K562 (cell line): ENCODE measurements at regions not wholly inside any gene's neighbourhood (a gene's known extent, or its start where the extent isn't known, plus 50 kb on each side); places are given as distances from the start of the nearest gene placed in this dataset.

Experiments used
- ATAC-seq: fragments of 200-7000 bp; cut with Tn5 transposase; 3 replicates; pipeline ENCODE4 v1.9.1; 2020; ENCODE audit warnings: moderate library complexity
- BruUV-seq: library from RNA; stranded (reverse); fragments of 400-500 nt; replicated peaks from 2 replicates; lab custom pipeline; 2021; lab: Mats Ljungman, UMichigan
- CTCF ChIA-PET: fragments of 300-600 bp; formaldehyde crosslinking; extraction: SDS; loops from one replicate; lab custom pipeline; 2021; ENCODE audit warnings: low intra/inter-chr PET ratio; lab: Yijun Ruan, JAX
- POLR2A ChIA-PET: fragments of 300-600, 350-650 bp; sonication (Branson Sonifier 250); formaldehyde crosslinking; extraction: SDS; loops from one replicate; lab custom pipeline; 2021; ENCODE audit warnings: antibody characterized with exemption, inconsistent platforms; lab: Yijun Ruan, JAX
- DNase-seq, 4 experiments: peaks; one replicate each; pipeline versions ENCODE4 v3.0.0 to v3.0.0-alpha.2; 2011 to 2018; ENCODE audit warnings: low spot score in 3 of 4, mixed read lengths in 3 of 4; ENCODE audit errors: extremely low read depth in 1 of 4
- FAIRE-seq: peaks from 2 replicates; lab custom pipeline; 2011; peaks lifted over from hg19 to GRCh38; lab: Jason Lieb, UNC
- H2AFZ ChIP-seq: 2 replicates; pipeline ENCODE4 v1.6.0; 2011; ENCODE audit warnings: low read depth, low read length, control low read depth, inconsistent platforms
- H3K27ac ChIP-seq: fragments of 200-600 bp; 3 replicates; pipeline ENCODE4 v1.8.0; 2011; ENCODE audit warnings: low read depth, mild to moderate bottlenecking, control low read depth, inconsistent platforms, low read length, moderate library complexity, mixed read lengths; ENCODE audit errors: extremely low read depth
- H3K27me3 ChIP-seq, 2 experiments: fragments of 300-600 bp in 1 of 2; 2 replicates in 1 of 2; 3 replicates in 1 of 2; pipeline versions ENCODE4 v1.6.0 to v1.8.0; 2011; ENCODE audit warnings: inconsistent platforms in 2 of 2, low read length in 2 of 2, mild to moderate bottlenecking in 1 of 2, mixed read lengths in 1 of 2, moderate library complexity in 1 of 2; ENCODE audit not compliant: control insufficient read depth in 2 of 2, insufficient read depth in 2 of 2
- H3K36me3 ChIP-seq: fragments of 300-600 bp; 3 replicates; pipeline ENCODE4 v1.8.0; 2011; ENCODE audit warnings: mild to moderate bottlenecking, low read length, inconsistent platforms; ENCODE audit not compliant: control insufficient read depth, insufficient read depth
- H3K4me1 ChIP-seq, 2 experiments: fragments of 200-600 bp in 1 of 2; replicated peaks in 1 of 2; 2 replicates in 1 of 2; 3 replicates in 1 of 2; pipeline versions ENCODE4 v1.5.1 to v1.8.0; 2011; ENCODE audit warnings: inconsistent platforms in 2 of 2, low read length in 2 of 2, mild to moderate bottlenecking in 1 of 2, mixed read lengths in 1 of 2, moderate library complexity in 1 of 2; ENCODE audit not compliant: control insufficient read depth in 2 of 2, insufficient read depth in 2 of 2
- H3K4me2 ChIP-seq: 2 replicates; pipeline ENCODE4 v1.6.1; 2011; ENCODE audit warnings: low read length, control low read depth, inconsistent platforms, mixed read lengths; ENCODE audit not compliant: insufficient read depth
- H3K4me3 ChIP-seq: fragments of 200-600 bp; sonication (generic), shearing (Covaris generic); 2 replicates; pipeline ENCODE4 v1.5.1; 2016; ENCODE audit warnings: control low read depth, inconsistent platforms
- H3K79me2 ChIP-seq: fragments of 200-600 bp; 3 replicates; pipeline ENCODE4 v1.8.0; 2011; ENCODE audit warnings: low read length, inconsistent platforms; ENCODE audit not compliant: control insufficient read depth, insufficient read depth
- H3K9ac ChIP-seq, 2 experiments: 2 replicates each; pipeline versions ENCODE4 v1.6.0 to v1.6.1; 2011; ENCODE audit warnings: low read depth in 2 of 2, low read length in 2 of 2, control low read depth in 1 of 2, inconsistent platforms in 1 of 2, mild to moderate bottlenecking in 1 of 2, mixed read lengths in 1 of 2; ENCODE audit not compliant: insufficient read depth in 1 of 2
- H3K9me1 ChIP-seq: one replicate; pipeline ENCODE4 v1.6.0; 2011; ENCODE audit warnings: inconsistent platforms, mild to moderate bottlenecking, low read length, moderate library complexity; ENCODE audit not compliant: control insufficient read depth, insufficient read depth
- H3K9me3 ChIP-seq: replicated peaks from 2 replicates; pipeline ENCODE4 v1.5.1; 2011; ENCODE audit warnings: low read depth, low read length, inconsistent platforms; ENCODE audit not compliant: control insufficient read depth, insufficient read depth
- H4K20me1 ChIP-seq: replicated peaks from 2 replicates; pipeline ENCODE4 v1.6.1; 2011; ENCODE audit warnings: low read length, inconsistent platforms, mixed read lengths; ENCODE audit not compliant: control insufficient read depth, insufficient read depth
- ESRRA ChIP-seq: fragments of 450-650 bp; IDR thresholded peaks from 2 replicates; pipeline ENCODE4 v1.6.1; 2014; ENCODE audit warnings: low read depth, mild to moderate bottlenecking, moderate library complexity, borderline replicate concordance
- FOXJ3 ChIP-seq: sonication (generic); formaldehyde crosslinking; IDR thresholded peaks from 2 replicates; pipeline ENCODE4 v1.4.0; 2020; ENCODE audit warnings: mild to moderate bottlenecking, missing genetic modification reagents
- RCOR1 ChIP-seq, 2 experiments: IDR thresholded peaks; 2 replicates each; pipeline ENCODE4 v1.6.1; 2012; ENCODE audit warnings: low read depth in 2 of 2, low read length in 2 of 2, borderline replicate concordance in 1 of 2, improper control_type of control experiment in 1 of 2
- SNRNP70 ChIP-seq: fragments of 200-400 bp; formaldehyde crosslinking; optimal IDR thresholded peaks from 2 replicates; pipeline ENCODE3; 2017; ENCODE audit warnings: low read depth, low read length
- SRSF3 ChIP-seq: fragments of 200-400 bp; formaldehyde crosslinking; IDR thresholded peaks from 2 replicates; pipeline ENCODE4 v1.6.1; 2016; ENCODE audit warnings: mild to moderate bottlenecking, low read length, moderate library complexity; ENCODE audit not compliant: insufficient read depth
- SRSF9 ChIP-seq: fragments of 200-400 bp; formaldehyde crosslinking; IDR thresholded peaks from 2 replicates; pipeline ENCODE4 v1.6.1; 2017; ENCODE audit warnings: low read depth, low read length, borderline replicate concordance
- TCF7L2 ChIP-seq: fragments of 150-350 bp; IDR thresholded peaks from 2 replicates; pipeline ENCODE4 v1.6.1; 2016; ENCODE audit warnings: low read depth, mild to moderate bottlenecking, low read length, moderate library complexity
- ZNF699 ChIP-seq: fragments of 250-450 bp; sonication (Bioruptor Pico); IDR thresholded peaks from 2 replicates; pipeline ENCODE4 v1.8.0; 2021; ENCODE audit warnings: mild to moderate bottlenecking, moderate library complexity; ENCODE audit not compliant: insufficient replicate concordance
- WGBS: fragments of 100-300 bp; shearing (Covaris generic); methylation state at CpG from one replicate; pipeline ENCODE4 v1.1.6; 2016; ENCODE audit warnings: low coverage, mixed read lengths; ENCODE audit not compliant: insufficient coverage; ENCODE audit errors: missing lambda C conversion rate; 5-methylcytosine and 5-hydroxymethylcytosine counted together
- in situ Hi-C: fragments of 300-500 bp; cut with MboI; formaldehyde crosslinking; loops from 4 replicates; pipeline ENCODE4 v1.15.0; 2018; ENCODE audit warnings: inconsistent platforms, mixed read lengths
- intact Hi-C: fragments of 100-400 bp; cut with micrococcal nuclease; formaldehyde crosslinking; loops from 2 replicates; pipeline ENCODE4 v1.14.2; 2022
- TF ChIP-seq, protein P1 (sequence below), 3 experiments: IDR thresholded peaks in 2 of 3; conservative IDR thresholded peaks in 1 of 3; 2 replicates each; pipeline ENCODE4 v1.5.1; 2011 to 2012; ENCODE audit warnings: low read length in 3 of 3, mild to moderate bottlenecking in 3 of 3, control low read depth in 2 of 3, improper control_type of control experiment in 1 of 3, inconsistent platforms in 1 of 3, low read depth in 1 of 3, mixed read lengths in 1 of 3, moderate library complexity in 1 of 3; ENCODE audit not compliant: insufficient read depth in 2 of 3
- TF ChIP-seq, protein P2 (sequence below): fragments of 250-450 bp; sonication (Bioruptor Pico); IDR thresholded peaks from 2 replicates; pipeline ENCODE4 v1.8.0; 2022; ENCODE audit warnings: moderate library complexity, mild to moderate bottlenecking, inconsistent platforms
- TF ChIP-seq, protein P3 (sequence below): fragments of 450-650 bp; IDR thresholded peaks from 2 replicates; pipeline ENCODE4 v1.7.0; 2016; ENCODE audit warnings: borderline replicate concordance

DNA sequence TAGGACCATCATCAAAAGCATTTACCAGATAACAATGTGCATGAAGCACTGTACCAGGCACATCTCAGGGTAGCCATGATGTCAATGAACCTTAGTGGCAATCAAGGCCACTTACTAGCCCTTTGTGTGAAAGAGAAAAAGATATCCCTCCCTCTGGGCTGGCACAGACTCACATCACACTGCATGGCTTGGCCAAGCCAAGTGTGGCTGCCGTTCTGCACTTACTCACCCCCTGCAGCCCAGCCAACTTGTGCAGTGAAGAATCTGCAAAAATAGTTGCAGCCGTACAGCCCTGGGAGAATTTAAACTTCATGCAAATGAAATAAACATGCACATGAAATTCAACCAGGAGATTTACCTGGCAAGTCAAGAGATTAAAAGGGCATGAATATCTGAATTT is 333.5 kb downstream of the DEPDC1B start:
- ATAC-seq (no peak), DNase-seq (no peak), FAIRE-seq (no peak)
- 0% methylated on average over 2 of the region's 2 CpGs for WGBS
- no TSS peak for BruUV-seq
- Histone ChIP-seq H3K9me1 (no peaks in the 10 kb centered on the region), H3K27me3 (no peaks in the 10 kb centered on the region), H2AFZ (no peak overlapping the region), H3K9ac (no peak overlapping the region), H3K4me2 (no peak overlapping the region), H4K20me1 (no peaks in the 10 kb centered on the region), H3K36me3 (no peaks in the 10 kb centered on the region), H3K79me2 (no peaks in the 10 kb centered on the region), H3K9me3 (no peaks in the 10 kb centered on the region), H3K4me1 (no peaks in the 10 kb centered on the region), H3K27ac (no peak overlapping the region), H3K4me3 (no peak overlapping the region)
- in situ Hi-C loops, result no loop called here
- TF ChIP-seq, protein P1, sequence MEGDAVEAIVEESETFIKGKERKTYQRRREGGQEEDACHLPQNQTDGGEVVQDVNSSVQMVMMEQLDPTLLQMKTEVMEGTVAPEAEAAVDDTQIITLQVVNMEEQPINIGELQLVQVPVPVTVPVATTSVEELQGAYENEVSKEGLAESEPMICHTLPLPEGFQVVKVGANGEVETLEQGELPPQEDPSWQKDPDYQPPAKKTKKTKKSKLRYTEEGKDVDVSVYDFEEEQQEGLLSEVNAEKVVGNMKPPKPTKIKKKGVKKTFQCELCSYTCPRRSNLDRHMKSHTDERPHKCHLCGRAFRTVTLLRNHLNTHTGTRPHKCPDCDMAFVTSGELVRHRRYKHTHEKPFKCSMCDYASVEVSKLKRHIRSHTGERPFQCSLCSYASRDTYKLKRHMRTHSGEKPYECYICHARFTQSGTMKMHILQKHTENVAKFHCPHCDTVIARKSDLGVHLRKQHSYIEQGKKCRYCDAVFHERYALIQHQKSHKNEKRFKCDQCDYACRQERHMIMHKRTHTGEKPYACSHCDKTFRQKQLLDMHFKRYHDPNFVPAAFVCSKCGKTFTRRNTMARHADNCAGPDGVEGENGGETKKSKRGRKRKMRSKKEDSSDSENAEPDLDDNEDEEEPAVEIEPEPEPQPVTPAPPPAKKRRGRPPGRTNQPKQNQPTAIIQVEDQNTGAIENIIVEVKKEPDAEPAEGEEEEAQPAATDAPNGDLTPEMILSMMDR (IDR thresholded peaks at IDR 0.05 in 2 of 3, conservative IDR thresholded peaks at IDR 0.05 in 1 of 3; ENCODE audit: insufficient read depth in 2 of 3, low read depth in 1 of 3, low read length in 3 of 3), result no peak
- TF ChIP-seq ESRRA, result no peak
- TF ChIP-seq FOXJ3, result no peak
- intact Hi-C loops, result no loop called here
- ChIA-PET CTCF (interaction anchor here (0.7 kb wide), 1 partner anchor 186 kb away, joined by 5 read pairs; no protein-coding TSS in a partner anchor), POLR2A (no interaction called here)

DNA sequence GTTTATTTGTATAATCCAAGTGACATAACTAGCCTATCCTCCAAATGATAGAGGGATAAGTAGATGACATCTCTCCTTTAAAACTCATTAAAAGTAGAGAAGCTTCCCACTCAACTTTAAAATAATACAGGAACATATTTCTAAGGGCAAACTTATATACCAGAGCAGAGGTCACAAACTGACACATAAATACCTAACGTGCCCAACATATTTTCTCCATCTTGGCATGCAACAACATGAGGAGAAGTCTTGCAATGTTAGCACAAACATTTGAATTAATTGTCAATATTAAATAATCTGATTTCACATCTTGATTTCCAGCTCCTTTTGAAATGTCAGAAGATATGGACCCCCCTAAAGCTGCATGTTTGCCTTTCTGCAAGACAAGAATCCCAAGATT is 335.0 kb downstream of the DEPDC1B start:
- H3K4me3 ChIP-seq, result no peak overlapping the region
- H3K79me2 ChIP-seq, result no peaks in the 10 kb centered on the region
- no peak overlapping the region for H3K27ac ChIP-seq
- H3K27me3 ChIP-seq, result no peaks in the 10 kb centered on the region
- H3K36me3 ChIP-seq, result no peaks in the 10 kb centered on the region
- CTCF ChIA-PET, result no interaction called here
- FAIRE-seq, result no peak
- DNase-seq, result no peak
- no peaks in the 10 kb centered on the region for H3K9me3 ChIP-seq
- intact Hi-C loops, result no loop called here
- no peak for ATAC-seq
- no peaks in the 10 kb centered on the region for H3K4me1 ChIP-seq
- no peak overlapping the region for H3K9ac ChIP-seq
- BruUV-seq, result no TSS peak
- in situ Hi-C loops, result no loop called here
- no peak overlapping the region for H3K4me2 ChIP-seq
- POLR2A ChIA-PET, result no interaction called here
- no peaks in the 10 kb centered on the region for H3K9me1 ChIP-seq
- H2AFZ ChIP-seq, result no peak overlapping the region
- WGBS, result 0% methylated on average over 1 of the region's 1 CpG
- no peaks in the 10 kb centered on the region for H4K20me1 ChIP-seq
- TF ChIP-seq, protein P2, sequence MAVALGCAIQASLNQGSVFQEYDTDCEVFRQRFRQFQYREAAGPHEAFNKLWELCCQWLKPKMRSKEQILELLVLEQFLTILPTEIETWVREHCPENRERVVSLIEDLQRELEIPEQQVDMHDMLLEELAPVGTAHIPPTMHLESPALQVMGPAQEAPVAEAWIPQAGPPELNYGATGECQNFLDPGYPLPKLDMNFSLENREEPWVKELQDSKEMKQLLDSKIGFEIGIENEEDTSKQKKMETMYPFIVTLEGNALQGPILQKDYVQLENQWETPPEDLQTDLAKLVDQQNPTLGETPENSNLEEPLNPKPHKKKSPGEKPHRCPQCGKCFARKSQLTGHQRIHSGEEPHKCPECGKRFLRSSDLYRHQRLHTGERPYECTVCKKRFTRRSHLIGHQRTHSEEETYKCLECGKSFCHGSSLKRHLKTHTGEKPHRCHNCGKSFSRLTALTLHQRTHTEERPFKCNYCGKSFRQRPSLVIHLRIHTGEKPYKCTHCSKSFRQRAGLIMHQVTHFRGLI, result no peak
- TF ChIP-seq ZNF699 (CRISPR knock-in tag) (no peak), RCOR1 (IDR thresholded peaks at IDR 0.05; ENCODE audit: borderline replicate concordance in 1 of 2, low read depth in 2 of 2, low read length in 2 of 2) (no peak), TCF7L2 (no peak), SRSF3 (no peak), SRSF9 (no peak), SNRNP70 (no peak)
- TF ChIP-seq, protein P3, sequence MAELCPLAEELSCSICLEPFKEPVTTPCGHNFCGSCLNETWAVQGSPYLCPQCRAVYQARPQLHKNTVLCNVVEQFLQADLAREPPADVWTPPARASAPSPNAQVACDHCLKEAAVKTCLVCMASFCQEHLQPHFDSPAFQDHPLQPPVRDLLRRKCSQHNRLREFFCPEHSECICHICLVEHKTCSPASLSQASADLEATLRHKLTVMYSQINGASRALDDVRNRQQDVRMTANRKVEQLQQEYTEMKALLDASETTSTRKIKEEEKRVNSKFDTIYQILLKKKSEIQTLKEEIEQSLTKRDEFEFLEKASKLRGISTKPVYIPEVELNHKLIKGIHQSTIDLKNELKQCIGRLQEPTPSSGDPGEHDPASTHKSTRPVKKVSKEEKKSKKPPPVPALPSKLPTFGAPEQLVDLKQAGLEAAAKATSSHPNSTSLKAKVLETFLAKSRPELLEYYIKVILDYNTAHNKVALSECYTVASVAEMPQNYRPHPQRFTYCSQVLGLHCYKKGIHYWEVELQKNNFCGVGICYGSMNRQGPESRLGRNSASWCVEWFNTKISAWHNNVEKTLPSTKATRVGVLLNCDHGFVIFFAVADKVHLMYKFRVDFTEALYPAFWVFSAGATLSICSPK, result no peak
